GM10266 (cell line): ENCODE measurements at regions not wholly inside any gene's neighbourhood (a gene's known extent, or its start where the extent isn't known, plus 50 kb on each side); places are given as distances from the start of the nearest gene placed in this dataset.

ENCODE experiments used
- DNase-seq: peaks from one replicate; pipeline ENCODE4 v3.0.0; 2012; ENCODE audit errors: extremely low spot score
- TF ChIP-seq, protein P1 (sequence below): IDR thresholded peaks from 2 replicates; pipeline ENCODE4 v1.5.1; 2012; ENCODE audit warnings: mild to moderate bottlenecking, low read depth; ENCODE audit not compliant: control insufficient read depth, insufficient read depth; ENCODE audit errors: missing control alignments

- TF ChIP-seq, protein P1, sequence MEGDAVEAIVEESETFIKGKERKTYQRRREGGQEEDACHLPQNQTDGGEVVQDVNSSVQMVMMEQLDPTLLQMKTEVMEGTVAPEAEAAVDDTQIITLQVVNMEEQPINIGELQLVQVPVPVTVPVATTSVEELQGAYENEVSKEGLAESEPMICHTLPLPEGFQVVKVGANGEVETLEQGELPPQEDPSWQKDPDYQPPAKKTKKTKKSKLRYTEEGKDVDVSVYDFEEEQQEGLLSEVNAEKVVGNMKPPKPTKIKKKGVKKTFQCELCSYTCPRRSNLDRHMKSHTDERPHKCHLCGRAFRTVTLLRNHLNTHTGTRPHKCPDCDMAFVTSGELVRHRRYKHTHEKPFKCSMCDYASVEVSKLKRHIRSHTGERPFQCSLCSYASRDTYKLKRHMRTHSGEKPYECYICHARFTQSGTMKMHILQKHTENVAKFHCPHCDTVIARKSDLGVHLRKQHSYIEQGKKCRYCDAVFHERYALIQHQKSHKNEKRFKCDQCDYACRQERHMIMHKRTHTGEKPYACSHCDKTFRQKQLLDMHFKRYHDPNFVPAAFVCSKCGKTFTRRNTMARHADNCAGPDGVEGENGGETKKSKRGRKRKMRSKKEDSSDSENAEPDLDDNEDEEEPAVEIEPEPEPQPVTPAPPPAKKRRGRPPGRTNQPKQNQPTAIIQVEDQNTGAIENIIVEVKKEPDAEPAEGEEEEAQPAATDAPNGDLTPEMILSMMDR: no peak
These were observed 81.6 kb upstream of the CHST15 start for GRCh38 chr10:124174673-124175645.

DNA sequence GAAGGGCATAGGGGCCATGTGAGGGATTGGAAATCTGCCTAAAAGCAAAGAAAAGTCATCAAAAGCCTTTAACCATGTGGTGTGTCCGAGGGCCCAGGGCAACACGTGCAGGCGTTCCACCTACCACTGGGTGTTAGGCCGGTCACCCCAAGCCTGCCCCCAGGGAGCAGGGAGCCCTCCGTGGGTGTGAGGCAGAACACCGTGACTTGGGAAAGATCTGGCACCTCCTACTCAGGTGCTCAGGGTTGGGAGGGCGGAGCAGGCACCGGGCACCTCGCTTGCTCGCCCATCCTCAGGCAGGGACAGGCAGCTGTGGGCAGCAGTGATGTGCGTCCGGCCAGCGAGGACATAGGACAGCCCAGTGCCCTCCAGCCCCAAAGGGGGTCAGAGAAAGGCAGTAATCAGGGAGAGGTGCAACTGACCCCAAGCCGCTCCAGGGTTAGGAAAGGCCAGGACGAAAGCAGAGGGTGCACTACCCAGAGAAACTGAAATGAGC is 80.7 kb upstream of the CHST15 start:
- no peak for DNase-seq
- TF ChIP-seq, protein P1: no peak

More at GRCh38 chr10:124174673-124175645, 81.6 kb upstream of the CHST15 start:
- DNase-seq: no peak

DNA sequence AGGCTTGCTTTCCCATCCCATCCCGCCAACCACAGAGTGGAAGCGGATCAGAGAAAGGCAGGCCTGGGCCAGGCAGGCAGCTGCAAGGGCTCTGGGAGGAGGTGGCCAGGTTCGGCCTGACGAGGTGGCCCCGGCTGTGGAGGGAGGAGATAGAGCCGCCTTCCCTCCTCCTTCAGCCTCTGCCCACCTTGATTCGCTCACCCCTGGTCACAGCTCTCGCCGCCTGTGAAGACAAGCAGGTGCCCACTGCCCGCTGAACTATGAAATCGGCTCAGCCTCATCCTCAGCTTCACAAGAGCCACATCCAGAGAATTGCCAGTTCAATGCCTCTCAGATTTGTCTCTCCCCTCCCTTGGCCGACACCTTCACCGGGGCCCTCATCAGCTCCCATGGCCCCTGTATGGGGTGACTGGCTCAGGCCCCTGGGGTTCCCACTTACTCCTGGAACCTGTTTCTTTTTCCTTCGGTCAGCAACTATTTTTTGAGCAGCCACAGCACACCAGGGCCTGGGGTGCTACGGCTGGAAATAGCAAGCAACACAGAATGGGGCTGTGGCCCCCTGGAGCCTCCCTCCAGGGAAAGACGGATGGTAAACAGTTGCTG is 80.0 kb upstream of the CHST15 start:
- DNase-seq: no peak
- TF ChIP-seq, protein P1: no peak

DNA sequence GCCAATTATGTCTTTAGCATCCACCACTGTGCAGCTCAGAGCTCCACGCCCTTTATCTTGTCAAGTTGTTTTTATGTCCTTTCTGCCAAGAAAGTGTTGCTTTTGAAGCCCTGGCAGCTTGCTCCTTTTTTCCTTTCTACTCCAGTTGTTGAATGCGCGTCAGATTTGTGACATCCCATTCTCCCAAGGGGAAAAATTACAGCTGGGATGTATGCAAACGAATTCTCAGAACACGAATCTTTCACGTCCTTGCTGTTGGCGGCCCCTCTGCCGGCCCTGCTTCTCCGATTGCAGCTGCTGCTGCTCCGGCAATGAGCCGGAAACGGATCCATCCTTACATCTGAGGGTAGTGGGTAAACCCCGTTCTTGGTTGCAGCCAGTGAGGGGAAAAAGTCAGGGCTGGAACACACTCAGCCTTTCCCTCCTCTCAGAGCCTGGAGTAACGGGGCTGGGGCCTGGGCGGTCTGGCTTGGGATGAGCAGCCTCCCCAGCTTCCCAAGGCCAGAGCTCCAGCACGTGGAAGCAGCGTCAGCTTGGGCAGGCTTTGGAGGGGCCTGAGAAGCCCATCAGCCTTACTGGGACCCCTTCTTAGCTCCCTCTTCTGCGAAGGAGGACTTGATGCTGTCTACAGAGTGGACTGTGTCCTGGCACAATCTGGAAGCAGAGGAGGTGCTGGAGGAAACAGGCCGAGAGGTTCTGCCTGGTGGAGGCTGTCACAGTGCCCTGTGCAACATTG is 79.0 kb upstream of the CHST15 start:
- TF ChIP-seq, protein P1: no peak
- no peak for DNase-seq

DNA sequence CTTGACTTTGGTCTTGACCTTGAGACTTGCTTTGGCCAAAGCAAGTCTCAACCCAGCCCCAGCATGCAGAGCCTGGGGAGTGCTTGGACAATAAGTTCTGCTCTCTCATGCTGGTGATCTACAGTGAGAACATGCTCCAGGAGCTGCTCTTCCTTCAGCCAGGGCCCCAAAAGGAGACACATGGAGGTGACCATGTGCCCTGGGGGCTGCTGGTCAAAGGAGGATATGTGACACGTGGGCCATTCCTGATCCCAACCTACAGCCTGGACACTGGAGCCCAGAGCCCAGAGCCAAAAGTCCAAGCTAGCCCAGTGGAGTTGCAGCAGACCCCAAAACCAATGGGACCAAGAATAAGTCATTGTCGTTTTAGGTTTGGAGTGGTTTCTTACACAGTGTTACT is 78.2 kb upstream of the CHST15 start:
- TF ChIP-seq, protein P1: no peak
- no peak for DNase-seq

DNA sequence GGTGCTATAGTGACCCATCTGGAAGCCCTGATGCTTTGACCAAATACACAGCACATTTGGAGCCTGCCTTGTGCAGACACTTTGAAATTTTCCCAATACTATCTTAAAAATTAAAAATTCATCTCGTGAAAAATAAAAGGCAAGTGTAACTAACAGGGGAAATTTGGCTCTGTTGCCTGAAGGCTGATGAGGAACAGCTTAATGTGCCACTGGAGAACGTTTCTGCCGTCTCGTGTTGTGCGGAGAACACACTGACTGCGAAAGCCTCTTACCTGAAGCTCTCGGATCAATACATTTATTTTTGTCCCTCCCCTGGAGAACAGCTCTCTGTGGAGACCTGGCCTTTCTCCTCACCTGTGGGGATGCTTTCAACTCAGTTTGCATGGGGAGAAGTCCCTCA is 77.2 kb upstream of the CHST15 start:
- DNase-seq: no peak
- TF ChIP-seq, protein P1: no peak
